Stimulated activated CD8-positive, alpha-beta memory T cell treated with anti-CD3 and anti-CD28 coated beads, Interleukin-12 subunit alpha, Interleukin-12 subunit beta, amount 100 ng/mL, for 24 hours (primary cell): ENCODE measurements at regions not wholly inside any gene's neighbourhood (a gene's known extent, or its start where the extent isn't known, plus 50 kb on each side); places are given as distances from the start of the nearest gene placed in this dataset.
"Not testable (repeated sequence)": the region's sequence is repeated elsewhere in the genome, so short reads cannot be mapped to it uniquely, and the experiment has no call there.

Experiments
- DNase-seq: peaks from one replicate; pipeline ENCODE4 v3.0.0-alpha.2; 2020; ENCODE audit errors: extremely low read depth

GRCh38 chr3:20558161-20558560 lies 372.2 kb upstream of the SGO1 start:
- DNase-seq, result no peak

- DNase-seq, result no peak
Measured at GRCh38 chr3:20556661-20557060, 370.7 kb upstream of the SGO1 start.

- no peak for DNase-seq
Measured at GRCh38 chr3:20552605-20553275, 366.7 kb upstream of the SGO1 start.

- DNase-seq, result not testable (repeated sequence)
Measured at GRCh38 chr3:20547361-20548269, 361.6 kb upstream of the SGO1 start.

- DNase-seq, result no peak
Measured at GRCh38 chr3:20546636-20547035, 360.6 kb upstream of the SGO1 start.

GRCh38 chr3:20543535-20544226 lies 357.7 kb upstream of the SGO1 start:
- DNase-seq, result no peak

- no peak for DNase-seq
Measured at GRCh38 chr3:20540066-20540465, 354.1 kb upstream of the SGO1 start.

GRCh38 chr3:20539666-20540065 lies 353.7 kb upstream of the SGO1 start:
- no peak for DNase-seq

- no peak for DNase-seq
Measured at GRCh38 chr3:20537234-20537633, 351.2 kb upstream of the SGO1 start.

GRCh38 chr3:20529911-20530310 lies 343.9 kb upstream of the SGO1 start:
- DNase-seq, result no peak

- no peak for DNase-seq
Measured at GRCh38 chr3:20528180-20528770, 342.3 kb upstream of the SGO1 start.

GRCh38 chr3:20527368-20527767 lies 341.4 kb upstream of the SGO1 start:
- no peak for DNase-seq

GRCh38 chr3:20524328-20524727 lies 338.3 kb upstream of the SGO1 start:
- no peak for DNase-seq

- no peak for DNase-seq
Measured at GRCh38 chr3:20523293-20523692, 337.3 kb upstream of the SGO1 start.

- DNase-seq, result not testable (repeated sequence)
Measured at GRCh38 chr3:20517316-20517715, 331.3 kb upstream of the SGO1 start.

GRCh38 chr3:20516311-20516710 lies 330.3 kb upstream of the SGO1 start:
- DNase-seq, result no peak

GRCh38 chr3:20515834-20516233 lies 329.8 kb upstream of the SGO1 start:
- DNase-seq, result no peak

- DNase-seq, result no peak
Measured at GRCh38 chr3:20511863-20512505, 326.0 kb upstream of the SGO1 start.

- no peak for DNase-seq
Measured at GRCh38 chr3:20510396-20510795, 324.4 kb upstream of the SGO1 start.

GRCh38 chr3:20503394-20504082 lies 317.5 kb upstream of the SGO1 start:
- DNase-seq, result no peak

- DNase-seq, result no peak
Measured at GRCh38 chr3:20490996-20491395, 305.0 kb upstream of the SGO1 start.
